HepG2 (cell line): ENCODE measurements at regions not wholly inside any gene's neighbourhood (a gene's known extent, or its start where the extent isn't known, plus 50 kb on each side); places are given as distances from the start of the nearest gene placed in this dataset.

Source experiments
- FOXJ3 ChIP-seq: sonication (generic); formaldehyde crosslinking; IDR thresholded peaks from 2 replicates; pipeline ENCODE4 v1.4.0; 2020; ENCODE audit warnings: missing genetic modification reagents, mild to moderate bottlenecking, borderline replicate concordance
- MED1 ChIP-seq: sonication (generic); formaldehyde crosslinking; IDR thresholded peaks from 2 replicates; pipeline ENCODE4 v1.4.0; 2020; ENCODE audit warnings: missing genetic modification reagents
- RFX5 ChIP-seq: IDR thresholded peaks from 2 replicates; pipeline ENCODE4 v1.6.1; 2011; ENCODE audit warnings: low read depth, low read length, improper control_type of control experiment
- ZKSCAN1 ChIP-seq: fragments of 150-350 bp; IDR thresholded peaks from 2 replicates; pipeline ENCODE4 v1.6.1; 2014; ENCODE audit warnings: low read length
- ZNF619 ChIP-seq: sonication (generic); formaldehyde crosslinking; IDR thresholded peaks from 2 replicates; pipeline ENCODE4 v1.4.0; 2020; ENCODE audit warnings: mild to moderate bottlenecking, missing genetic modification reagents
- ZNF772 ChIP-seq: sonication (generic); formaldehyde crosslinking; IDR thresholded peaks from 2 replicates; pipeline ENCODE4 v1.5.0; 2020; ENCODE audit warnings: mild to moderate bottlenecking, missing genetic modification reagents

DNA sequence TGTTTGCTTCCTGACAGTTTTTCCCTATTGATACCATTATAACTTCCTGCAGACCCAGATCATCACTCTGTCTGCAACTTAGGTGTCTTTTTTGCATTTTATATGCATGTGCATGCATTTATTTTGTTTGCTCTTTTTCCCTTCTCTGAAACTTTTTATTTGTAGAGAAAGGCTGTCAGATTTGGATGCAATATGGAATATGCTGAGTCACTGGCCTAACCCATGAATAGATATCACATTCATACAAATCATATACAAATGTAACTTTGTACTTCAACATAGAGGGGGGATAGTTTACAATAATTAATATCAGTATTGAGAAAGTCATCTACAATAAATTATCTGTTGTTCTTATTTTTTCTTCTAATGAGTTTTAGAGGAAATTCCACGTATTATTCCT, 1465.0 kb downstream of the EFNB2 start:
- TF ChIP-seq ZNF772 = no peak
- TF ChIP-seq MED1 (CRISPR knock-in tag) = no peak
- no peak for TF ChIP-seq RFX5
- no peak for TF ChIP-seq FOXJ3 (CRISPR knock-in tag)
- TF ChIP-seq ZNF619 = no peak
- no peak for TF ChIP-seq ZKSCAN1
